ENCODE measurements at regions not wholly inside any gene's neighbourhood (a gene's known extent, or its start where the extent isn't known, plus 50 kb on each side); places are given as distances from the start of the nearest gene placed in this dataset.

DNA sequence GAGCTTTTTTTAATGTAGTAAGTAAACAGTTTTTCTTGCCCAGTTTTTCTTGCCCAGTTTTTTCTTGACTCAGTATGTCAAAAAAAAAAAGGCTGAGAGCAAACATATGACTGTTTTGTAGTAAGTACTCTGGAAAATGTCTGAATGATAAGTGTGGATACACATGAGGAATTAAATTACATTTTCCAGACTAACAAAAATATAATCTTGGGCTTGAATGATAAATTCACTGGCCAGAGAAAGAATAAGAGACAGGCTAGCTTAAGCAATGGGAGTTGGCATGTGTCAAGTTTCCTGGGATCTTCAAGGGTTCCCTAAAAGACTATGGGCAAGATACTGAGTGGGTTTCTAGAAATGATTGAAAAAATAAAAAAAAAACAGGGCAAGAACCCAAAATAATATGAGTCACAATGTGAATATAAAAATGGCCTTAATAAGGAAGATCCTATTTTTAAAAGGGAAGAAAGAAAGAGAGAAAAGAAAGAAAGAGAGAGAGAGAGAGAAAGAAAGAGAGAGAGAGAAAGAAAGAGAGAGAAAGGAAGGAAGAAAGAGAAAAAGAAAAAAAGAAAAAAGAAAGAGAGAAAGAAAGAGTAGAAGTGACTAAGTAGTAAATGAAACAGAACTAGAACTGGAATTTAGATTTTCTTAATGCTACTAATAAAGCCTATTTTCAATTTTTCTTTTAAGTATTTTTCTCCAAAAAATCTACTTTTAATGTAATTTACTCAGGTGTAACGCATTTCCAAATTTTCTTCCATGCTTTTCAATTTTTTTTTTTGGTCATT is 60.2 kb downstream of the TFPI2 start:
- TF ChIP-seq EZH2phosphoT487 (IDR thresholded peaks at IDR 0.05; ENCODE audit: borderline replicate concordance, low read length) = no peak
- TF ChIP-seq, protein P1, sequence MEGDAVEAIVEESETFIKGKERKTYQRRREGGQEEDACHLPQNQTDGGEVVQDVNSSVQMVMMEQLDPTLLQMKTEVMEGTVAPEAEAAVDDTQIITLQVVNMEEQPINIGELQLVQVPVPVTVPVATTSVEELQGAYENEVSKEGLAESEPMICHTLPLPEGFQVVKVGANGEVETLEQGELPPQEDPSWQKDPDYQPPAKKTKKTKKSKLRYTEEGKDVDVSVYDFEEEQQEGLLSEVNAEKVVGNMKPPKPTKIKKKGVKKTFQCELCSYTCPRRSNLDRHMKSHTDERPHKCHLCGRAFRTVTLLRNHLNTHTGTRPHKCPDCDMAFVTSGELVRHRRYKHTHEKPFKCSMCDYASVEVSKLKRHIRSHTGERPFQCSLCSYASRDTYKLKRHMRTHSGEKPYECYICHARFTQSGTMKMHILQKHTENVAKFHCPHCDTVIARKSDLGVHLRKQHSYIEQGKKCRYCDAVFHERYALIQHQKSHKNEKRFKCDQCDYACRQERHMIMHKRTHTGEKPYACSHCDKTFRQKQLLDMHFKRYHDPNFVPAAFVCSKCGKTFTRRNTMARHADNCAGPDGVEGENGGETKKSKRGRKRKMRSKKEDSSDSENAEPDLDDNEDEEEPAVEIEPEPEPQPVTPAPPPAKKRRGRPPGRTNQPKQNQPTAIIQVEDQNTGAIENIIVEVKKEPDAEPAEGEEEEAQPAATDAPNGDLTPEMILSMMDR (conservative IDR thresholded peaks at IDR 0.05; ENCODE audit: low read depth, low read length) = no peak

Data from PC-3 (cell line).